HFFc6 (cell line): ENCODE measurements at regions not wholly inside any gene's neighbourhood (a gene's known extent, or its start where the extent isn't known, plus 50 kb on each side); places are given as distances from the start of the nearest gene placed in this dataset.

Experiments
- DNase-seq: peaks from one replicate; pipeline ENCODE4 v3.0.0-alpha.2; 2018
- H3K27ac Mint-ChIP-seq: 2 replicates; pipeline ENCODE4 v1.8.0; 2020; ENCODE audit warnings: mild to moderate bottlenecking, mixed read lengths
- H3K27me3 Mint-ChIP-seq: 2 replicates; pipeline ENCODE4 v1.8.0; 2021; ENCODE audit warnings: mild to moderate bottlenecking, moderate library complexity, mixed read lengths; ENCODE audit not compliant: insufficient read depth
- H3K36me3 Mint-ChIP-seq: 2 replicates; pipeline ENCODE4 v1.8.0; 2021; ENCODE audit warnings: low read depth, mixed read lengths
- H3K4me1 Mint-ChIP-seq: 2 replicates; pipeline ENCODE4 v1.8.0; 2020; ENCODE audit warnings: low read depth, mixed read lengths
- H3K4me3 Mint-ChIP-seq: 2 replicates; pipeline ENCODE4 v1.8.0; 2020; ENCODE audit warnings: mild to moderate bottlenecking, moderate library complexity, mixed read lengths
- H3K9me3 Mint-ChIP-seq: 2 replicates; pipeline ENCODE4 v1.8.0; 2020; ENCODE audit warnings: mild to moderate bottlenecking, mixed read lengths
- TF ChIP-seq, protein P1 (sequence below): fragments of 200-600 bp; sonication (generic); IDR thresholded peaks from 2 replicates; pipeline ENCODE4 v1.5.0; 2021; ENCODE audit warnings: antibody characterized with exemption, mild to moderate bottlenecking

DNA sequence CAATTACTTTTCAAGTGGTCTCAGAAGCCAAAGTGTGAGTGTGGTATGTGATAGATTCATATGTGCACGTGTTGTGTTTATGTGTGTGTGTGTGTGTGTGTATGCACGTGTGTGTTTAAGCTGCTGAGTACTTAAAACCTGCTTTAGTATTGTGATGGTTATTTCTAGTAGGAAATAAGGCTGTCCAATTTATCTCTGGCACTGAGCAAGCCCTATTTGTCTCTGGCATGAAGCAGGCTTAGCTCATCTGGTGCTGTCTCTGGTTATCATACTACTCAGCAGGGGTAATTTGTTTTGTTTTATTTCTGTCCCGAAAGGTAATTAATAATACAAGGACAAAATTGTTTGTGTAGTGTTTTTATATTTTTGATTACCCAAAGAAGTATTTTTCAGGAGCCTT is 333.7 kb downstream of the FAT3 start:
- Mint-ChIP-seq H3K4me3 (no peak overlapping the region), H3K9me3 (peaks cover 6% of the 10 kb centered on the region; the same call in 1 of the 2 replicates), H3K4me1 (no peaks in the 10 kb centered on the region), H3K27ac (no peak overlapping the region), H3K36me3 (no peaks in the 10 kb centered on the region; the same call in 1 of the 2 replicates), H3K27me3 (0 out of 2 replicates have a peak, but pooled peaks cover 1% of the 10 kb centered on the region)
- TF ChIP-seq, protein P1, sequence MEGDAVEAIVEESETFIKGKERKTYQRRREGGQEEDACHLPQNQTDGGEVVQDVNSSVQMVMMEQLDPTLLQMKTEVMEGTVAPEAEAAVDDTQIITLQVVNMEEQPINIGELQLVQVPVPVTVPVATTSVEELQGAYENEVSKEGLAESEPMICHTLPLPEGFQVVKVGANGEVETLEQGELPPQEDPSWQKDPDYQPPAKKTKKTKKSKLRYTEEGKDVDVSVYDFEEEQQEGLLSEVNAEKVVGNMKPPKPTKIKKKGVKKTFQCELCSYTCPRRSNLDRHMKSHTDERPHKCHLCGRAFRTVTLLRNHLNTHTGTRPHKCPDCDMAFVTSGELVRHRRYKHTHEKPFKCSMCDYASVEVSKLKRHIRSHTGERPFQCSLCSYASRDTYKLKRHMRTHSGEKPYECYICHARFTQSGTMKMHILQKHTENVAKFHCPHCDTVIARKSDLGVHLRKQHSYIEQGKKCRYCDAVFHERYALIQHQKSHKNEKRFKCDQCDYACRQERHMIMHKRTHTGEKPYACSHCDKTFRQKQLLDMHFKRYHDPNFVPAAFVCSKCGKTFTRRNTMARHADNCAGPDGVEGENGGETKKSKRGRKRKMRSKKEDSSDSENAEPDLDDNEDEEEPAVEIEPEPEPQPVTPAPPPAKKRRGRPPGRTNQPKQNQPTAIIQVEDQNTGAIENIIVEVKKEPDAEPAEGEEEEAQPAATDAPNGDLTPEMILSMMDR = no peak
- no peak for DNase-seq

DNA sequence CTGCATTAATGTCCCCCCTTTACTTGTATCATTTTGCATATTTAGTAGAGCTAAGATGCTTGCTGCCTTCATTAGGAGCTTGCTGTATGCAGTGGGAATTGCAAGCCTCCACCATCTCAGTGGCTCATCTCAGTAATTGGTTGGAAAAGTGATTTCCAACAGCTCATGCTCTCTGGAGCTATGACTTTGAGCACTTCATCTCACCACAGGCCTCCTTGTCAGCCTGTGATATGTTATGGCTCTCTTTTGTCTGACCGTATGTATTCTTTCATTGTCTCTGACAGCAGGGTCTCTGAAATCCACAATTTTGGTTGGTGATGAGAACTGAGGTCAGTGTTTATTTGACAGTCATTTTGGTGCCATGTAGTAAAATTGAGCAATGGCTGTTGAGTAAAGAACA is 345.1 kb downstream of the FAT3 start:
- no peak for DNase-seq
- Mint-ChIP-seq H3K27me3 (no peaks in the 10 kb centered on the region), H3K27ac (no peak overlapping the region), H3K9me3 (peaks cover 23% of the 10 kb centered on the region), H3K4me3 (no peak overlapping the region), H3K36me3 (no peaks in the 10 kb centered on the region), H3K4me1 (no peaks in the 10 kb centered on the region)
- TF ChIP-seq, protein P1 = no peak

DNA sequence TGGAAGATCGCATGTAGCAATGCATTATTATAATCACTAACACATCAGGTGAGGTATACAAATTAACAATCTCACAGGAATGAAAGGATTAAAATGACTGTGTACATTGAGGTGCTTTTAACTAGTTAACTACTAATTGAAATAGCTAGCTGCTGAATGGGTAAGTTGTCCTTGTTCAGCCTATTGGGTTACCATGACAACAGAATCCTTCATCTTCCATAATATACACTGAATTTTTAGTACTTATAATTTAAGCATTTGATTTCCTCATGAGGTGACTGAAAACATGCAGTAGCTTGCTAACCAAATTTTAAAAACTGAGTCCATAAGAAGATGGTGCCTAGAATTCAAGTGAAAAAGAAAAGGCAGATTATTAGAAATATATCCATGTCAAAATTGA is 347.9 kb downstream of the FAT3 start:
- Mint-ChIP-seq H3K4me3 (no peak overlapping the region), H3K27me3 (no peaks in the 10 kb centered on the region), H3K36me3 (no peaks in the 10 kb centered on the region)

DNA sequence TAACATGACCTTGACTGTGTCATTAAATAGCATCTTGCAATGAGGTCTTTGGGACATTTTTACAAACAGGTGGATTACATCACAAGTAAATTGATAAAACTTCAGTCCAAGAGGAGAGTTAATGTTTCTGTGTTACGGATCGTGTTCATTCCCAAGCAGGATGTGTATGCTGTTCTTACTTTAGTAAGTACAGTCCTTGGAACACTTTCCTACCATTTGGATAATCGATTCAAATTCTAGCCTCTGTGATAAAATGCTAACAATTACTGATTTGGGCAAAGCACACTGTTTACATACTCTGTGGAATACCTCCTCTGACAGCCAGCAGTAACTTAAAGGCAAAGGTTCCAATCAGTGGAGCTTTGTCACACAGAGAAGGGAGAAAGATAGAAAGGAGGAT is 351.7 kb downstream of the FAT3 start:
- Mint-ChIP-seq H3K4me1 (no peaks in the 10 kb centered on the region), H3K27me3 (no peaks in the 10 kb centered on the region), H3K27ac (no peak overlapping the region), H3K36me3 (no peaks in the 10 kb centered on the region), H3K4me3 (no peak overlapping the region), H3K9me3 (peaks cover 34% of the 10 kb centered on the region)
- DNase-seq = no peak
- TF ChIP-seq, protein P1 = no peak

More for the DNA sequence above, 347.9 kb downstream of the FAT3 start:
- H3K27ac Mint-ChIP-seq = no peak overlapping the region
- TF ChIP-seq, protein P1 = no peak
- no peaks in the 10 kb centered on the region for H3K4me1 Mint-ChIP-seq
- DNase-seq = no peak
- peaks cover 23% of the 10 kb centered on the region for H3K9me3 Mint-ChIP-seq

DNA sequence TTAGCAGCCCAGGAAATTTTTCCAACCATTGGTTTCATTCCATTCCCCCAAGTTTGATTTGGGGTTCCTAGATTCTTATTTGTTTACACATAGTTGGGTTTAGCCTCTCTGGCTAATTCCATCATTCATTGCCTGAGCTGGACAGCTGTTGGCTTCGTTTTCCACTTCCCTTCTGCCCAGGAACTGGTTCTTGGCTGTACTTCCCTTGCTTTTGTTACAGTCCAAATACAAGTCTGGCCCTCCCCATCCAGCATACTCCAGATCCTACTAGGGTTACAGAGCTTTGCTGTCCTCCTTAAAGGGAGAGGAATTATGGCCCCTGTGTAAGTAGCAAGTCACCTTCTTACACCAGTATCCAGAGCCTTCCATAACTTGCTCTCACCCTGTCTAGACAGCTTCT is 356.3 kb downstream of the FAT3 start:
- Mint-ChIP-seq H3K4me3 (no peak overlapping the region), H3K27me3 (peaks cover 1% of the 10 kb centered on the region; the same call in 1 of the 2 replicates), H3K4me1 (no peaks in the 10 kb centered on the region), H3K9me3 (peaks cover 15% of the 10 kb centered on the region), H3K27ac (no peak overlapping the region), H3K36me3 (no peaks in the 10 kb centered on the region)
- DNase-seq = no peak
- TF ChIP-seq, protein P1 = no peak

DNA sequence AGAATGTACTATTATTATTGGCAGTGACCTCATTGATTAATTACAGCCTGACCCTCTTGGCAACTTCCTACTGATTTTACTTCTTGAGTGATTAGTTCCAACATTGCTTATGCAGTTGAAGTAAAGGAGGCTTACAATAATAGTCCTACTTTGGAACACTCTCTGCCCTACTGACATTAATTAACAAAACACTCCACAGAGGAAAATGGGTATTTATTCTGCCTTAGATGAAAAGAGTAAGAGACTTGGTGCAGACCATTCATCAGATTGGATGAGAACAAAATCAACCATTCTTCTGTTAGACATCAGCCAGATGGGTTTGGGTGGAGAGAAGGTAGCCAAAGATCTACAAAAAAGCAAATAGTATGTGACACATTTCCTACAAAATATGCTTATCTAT is 363.8 kb downstream of the FAT3 start:
- H3K27me3 Mint-ChIP-seq = no peaks in the 10 kb centered on the region
- no peak overlapping the region for H3K4me3 Mint-ChIP-seq
- H3K36me3 Mint-ChIP-seq = no peaks in the 10 kb centered on the region
- H3K27ac Mint-ChIP-seq = no peak overlapping the region
- peaks cover 15% of the 10 kb centered on the region for H3K9me3 Mint-ChIP-seq
- no peaks in the 10 kb centered on the region for H3K4me1 Mint-ChIP-seq
- no peak for DNase-seq
- TF ChIP-seq, protein P1 = no peak
